ENCODE measurements at regions not wholly inside any gene's neighbourhood (a gene's known extent, or its start where the extent isn't known, plus 50 kb on each side); places are given as distances from the start of the nearest gene placed in this dataset.
"Not testable (repeated sequence)": the region's sequence is repeated elsewhere in the genome, so short reads cannot be mapped to it uniquely, and the experiment has no call there.

DNA sequence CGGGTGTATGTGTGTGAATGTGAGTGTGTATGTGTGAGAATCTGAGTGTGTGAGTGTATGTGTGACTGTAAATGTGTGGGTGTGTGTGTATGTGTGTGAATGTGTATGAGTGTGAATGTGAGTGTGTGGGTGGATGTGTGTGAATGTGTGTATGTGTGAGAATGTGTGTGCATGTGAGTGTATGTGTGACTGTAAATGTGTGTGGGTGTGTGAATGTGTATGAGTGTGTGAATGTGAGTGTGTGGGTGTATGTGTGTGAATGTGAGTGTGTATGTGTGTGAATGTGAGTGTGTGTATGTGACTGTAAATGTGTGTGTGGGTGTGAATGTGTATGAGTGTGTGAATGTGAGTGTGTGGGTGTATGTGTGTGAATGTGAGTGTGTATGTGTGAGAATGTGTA, 51.6 kb upstream of the DIRAS2 start:
- ATAC-seq (ENCODE audit: low read depth); H3K9me3 Mint-ChIP-seq; DNase-seq (ENCODE audit: low spot score in 2 of 2); H3K36me3 Mint-ChIP-seq; H3K27ac Mint-ChIP-seq; H3K4me3 Mint-ChIP-seq; H3K27me3 Mint-ChIP-seq; H3K4me1 Mint-ChIP-seq: not testable (repeated sequence)
